Testis (tissue), 2 donors: ENCODE measurements at regions not wholly inside any gene's neighbourhood (a gene's known extent, or its start where the extent isn't known, plus 50 kb on each side); places are given as distances from the start of the nearest gene placed in this dataset.

Source experiments
- DNase-seq: peaks from one replicate; pipeline ENCODE4 v3.0.0-alpha.2; 2019
- H3K27ac ChIP-seq, 2 donors: fragments of 200-600 bp; sonication (generic); one replicate each; pipeline ENCODE4 v1.5.1; 2019
- H3K27me3 ChIP-seq: fragments of 200-600 bp; sonication (generic); one replicate; pipeline ENCODE4 v1.5.1; 2019
- H3K36me3 ChIP-seq: fragments of 200-600 bp; sonication (generic); one replicate; pipeline ENCODE4 v1.5.1; 2017; ENCODE audit warnings: low read depth; ENCODE audit errors: missing control alignments
- H3K4me1 ChIP-seq: fragments of 200-600 bp; sonication (generic); one replicate; pipeline ENCODE4 v1.5.1; 2019
- H3K4me3 ChIP-seq, 2 donors: fragments of 200-600 bp; sonication (generic); one replicate each; pipeline ENCODE4 v1.5.1; 2017 to 2019
- H3K9me3 ChIP-seq: fragments of 200-600 bp; sonication (generic); one replicate; pipeline ENCODE4 v1.5.1; 2017
- POLR2A ChIP-seq: fragments of 450-650 bp; IDR thresholded peaks from one replicate; pipeline ENCODE4 v1.6.1; 2017; ENCODE audit warnings: antibody characterized with exemption, mild to moderate bottlenecking, moderate library complexity
- WGBS, 2 donors: methylation state at CpG; one replicate each; pipeline ENCODE4 v1.1.5; 2018; 5-methylcytosine and 5-hydroxymethylcytosine counted together
- intact Hi-C: fragments of 100-400 bp; cut with DNase I; formaldehyde crosslinking; loops from one replicate; pipeline ENCODE4 v1.15.1; 2023; ENCODE audit warnings: low total_unique reads
- TF ChIP-seq, protein P1 (sequence below), 3 experiments: fragments of 450-650 bp in 2 of 3; fragments of 200-600 bp in 1 of 3; sonication (generic) in 1 of 3; IDR thresholded peaks; one replicate each; pipeline ENCODE4 v1.5.1; 2016 to 2019; ENCODE audit warnings: antibody characterized with exemption in 3 of 3, mild to moderate bottlenecking in 2 of 3, moderate library complexity in 1 of 3

- Histone ChIP-seq H3K27me3 (no peaks in the 10 kb centered on the region), H3K4me3 (peak overlapping the region; percentile 26 to 58), H3K27ac (no peak overlapping the region), H3K9me3 (no peaks in the 10 kb centered on the region), H3K4me1 (peaks cover 29% of the 10 kb centered on the region), H3K36me3 (no peaks in the 10 kb centered on the region)
- TF ChIP-seq, protein P1, sequence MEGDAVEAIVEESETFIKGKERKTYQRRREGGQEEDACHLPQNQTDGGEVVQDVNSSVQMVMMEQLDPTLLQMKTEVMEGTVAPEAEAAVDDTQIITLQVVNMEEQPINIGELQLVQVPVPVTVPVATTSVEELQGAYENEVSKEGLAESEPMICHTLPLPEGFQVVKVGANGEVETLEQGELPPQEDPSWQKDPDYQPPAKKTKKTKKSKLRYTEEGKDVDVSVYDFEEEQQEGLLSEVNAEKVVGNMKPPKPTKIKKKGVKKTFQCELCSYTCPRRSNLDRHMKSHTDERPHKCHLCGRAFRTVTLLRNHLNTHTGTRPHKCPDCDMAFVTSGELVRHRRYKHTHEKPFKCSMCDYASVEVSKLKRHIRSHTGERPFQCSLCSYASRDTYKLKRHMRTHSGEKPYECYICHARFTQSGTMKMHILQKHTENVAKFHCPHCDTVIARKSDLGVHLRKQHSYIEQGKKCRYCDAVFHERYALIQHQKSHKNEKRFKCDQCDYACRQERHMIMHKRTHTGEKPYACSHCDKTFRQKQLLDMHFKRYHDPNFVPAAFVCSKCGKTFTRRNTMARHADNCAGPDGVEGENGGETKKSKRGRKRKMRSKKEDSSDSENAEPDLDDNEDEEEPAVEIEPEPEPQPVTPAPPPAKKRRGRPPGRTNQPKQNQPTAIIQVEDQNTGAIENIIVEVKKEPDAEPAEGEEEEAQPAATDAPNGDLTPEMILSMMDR (IDR thresholded peaks at IDR 0.05) = no peak
- no peak for TF ChIP-seq POLR2A
- no peak for DNase-seq
- 1 to 2% methylated on average over 36 to 58 of the region's 58 CpGs for WGBS, 2 donors
- intact Hi-C loops = no loop called here
Observed at GRCh38 chr3:43995547-43996378, 245.9 kb upstream of the TOPAZ1 start.

- H3K27ac ChIP-seq = no peak overlapping the region
- TF ChIP-seq POLR2A = no peak
- TF ChIP-seq, protein P1 (IDR thresholded peaks at IDR 0.05) = no peak
- peak overlapping the region; percentile 6 to 58 for H3K4me3 ChIP-seq
- intact Hi-C loops = no loop called here
- H3K4me1 ChIP-seq = peaks cover 29% of the 10 kb centered on the region
- DNase-seq = no peak
- H3K9me3 ChIP-seq = no peaks in the 10 kb centered on the region
- no peaks in the 10 kb centered on the region for H3K36me3 ChIP-seq
- 1 to 3% methylated on average over 57 to 71 of the region's 71 CpGs for WGBS, 2 donors
- no peaks in the 10 kb centered on the region for H3K27me3 ChIP-seq
Observed at GRCh38 chr3:43996379-43997301, 245.0 kb upstream of the TOPAZ1 start.

- H3K4me3 ChIP-seq = peak overlapping the region in 1 of 2 donors; percentile 58
- H3K27me3 ChIP-seq = no peaks in the 10 kb centered on the region
- no peak for TF ChIP-seq POLR2A
- TF ChIP-seq, protein P1 (IDR thresholded peaks at IDR 0.05) = no peak
- H3K9me3 ChIP-seq = no peaks in the 10 kb centered on the region
- H3K4me1 ChIP-seq = peaks cover 29% of the 10 kb centered on the region
- H3K27ac ChIP-seq = no peak overlapping the region
- 4 to 6% methylated on average over 12 of the region's 12 CpGs for WGBS, 2 donors
- DNase-seq = no peak
- intact Hi-C loops = no loop called here
- no peaks in the 10 kb centered on the region for H3K36me3 ChIP-seq
Observed at GRCh38 chr3:43997316-43997715, 244.4 kb upstream of the TOPAZ1 start.

GRCh38 chr3:43997788-43998369, 243.8 kb upstream of the TOPAZ1 start:
- intact Hi-C loops = no loop called here
- peaks cover 29% of the 10 kb centered on the region for H3K4me1 ChIP-seq
- WGBS, 2 donors = 3 to 4% methylated on average over 23 to 33 of the region's 33 CpGs
- TF ChIP-seq POLR2A = no peak
- TF ChIP-seq, protein P1 (IDR thresholded peaks at IDR 0.05) = no peak
- no peak overlapping the region for H3K27ac ChIP-seq
- DNase-seq = no peak
- H3K9me3 ChIP-seq = no peaks in the 10 kb centered on the region
- no peaks in the 10 kb centered on the region for H3K27me3 ChIP-seq
- H3K36me3 ChIP-seq = no peaks in the 10 kb centered on the region
- H3K4me3 ChIP-seq = peak overlapping the region; percentile 36 to 64
